WTC11 (cell line): ENCODE measurements at regions not wholly inside any gene's neighbourhood (a gene's known extent, or its start where the extent isn't known, plus 50 kb on each side); places are given as distances from the start of the nearest gene placed in this dataset.

ENCODE experiments used
- ATF2 ChIP-seq: sonication (generic); formaldehyde crosslinking; IDR thresholded peaks from 2 replicates; pipeline ENCODE4 v1.8.1; 2022; ENCODE audit warnings: low read depth, missing genetic modification reagents, borderline replicate concordance
- CBFB ChIP-seq: sonication (generic); formaldehyde crosslinking; IDR thresholded peaks from 2 replicates; pipeline ENCODE4 v1.8.1; 2022; ENCODE audit warnings: mild to moderate bottlenecking, low read depth, missing genetic modification reagents
- CTCF ChIP-seq: fragments of 200-600 bp; IDR thresholded peaks from 2 replicates; pipeline ENCODE4 v1.8.0; 2022; ENCODE audit warnings: antibody characterized with exemption
- IRF2 ChIP-seq: sonication (generic); formaldehyde crosslinking; IDR thresholded peaks from 2 replicates; pipeline ENCODE4 v1.8.0; 2022; ENCODE audit warnings: low read depth, missing genetic modification reagents, borderline replicate concordance
- MAX ChIP-seq: sonication (generic); formaldehyde crosslinking; IDR thresholded peaks from 2 replicates; pipeline ENCODE4 v1.8.0; 2022; ENCODE audit warnings: mild to moderate bottlenecking, missing genetic modification reagents
- MYBL2 ChIP-seq: sonication (generic); formaldehyde crosslinking; IDR thresholded peaks from 2 replicates; pipeline ENCODE4 v1.8.1; 2023; ENCODE audit warnings: mild to moderate bottlenecking, moderate library complexity, missing genetic modification reagents
- NR3C1 ChIP-seq: sonication (generic); formaldehyde crosslinking; conservative IDR thresholded peaks from 2 replicates; pipeline ENCODE4 v1.8.1; 2023; ENCODE audit warnings: low read depth, mild to moderate bottlenecking, missing genetic modification reagents
- TCF7 ChIP-seq: sonication (generic); formaldehyde crosslinking; IDR thresholded peaks from 2 replicates; pipeline ENCODE4 v1.8.0; 2022; ENCODE audit warnings: mild to moderate bottlenecking, low read depth, missing genetic modification reagents, moderate library complexity
- TP53 ChIP-seq: sonication (generic); formaldehyde crosslinking; IDR thresholded peaks from 2 replicates; pipeline ENCODE4 v1.8.1; 2023; ENCODE audit warnings: mild to moderate bottlenecking, missing genetic modification reagents
- USF1 ChIP-seq: sonication (generic); formaldehyde crosslinking; IDR thresholded peaks from 2 replicates; pipeline ENCODE4 v1.8.0; 2022; ENCODE audit warnings: mild to moderate bottlenecking, missing genetic modification reagents
- ZNF281 ChIP-seq: sonication (generic); formaldehyde crosslinking; IDR thresholded peaks from 2 replicates; pipeline ENCODE4 v1.8.0; 2023; ENCODE audit warnings: mild to moderate bottlenecking, missing genetic modification reagents

- TF ChIP-seq MYBL2, result no peak
- no peak for TF ChIP-seq NR3C1 (CRISPR knock-in tag)
- no peak for TF ChIP-seq IRF2 (CRISPR knock-in tag)
- no peak for TF ChIP-seq CTCF
- TF ChIP-seq USF1 (CRISPR knock-in tag), result no peak
- TF ChIP-seq TCF7 (CRISPR knock-in tag), result no peak
- TF ChIP-seq ZNF281, result no peak
- TF ChIP-seq TP53 (CRISPR knock-in tag), result no peak
- TF ChIP-seq ATF2 (CRISPR knock-in tag), result no peak
- no peak for TF ChIP-seq MAX (CRISPR knock-in tag)
- no peak for TF ChIP-seq CBFB (CRISPR knock-in tag)
Measured at GRCh38 chr16:54422159-54422558, 135.6 kb upstream of the IRX3 start.
